ENCODE measurements at regions not wholly inside any gene's neighbourhood (a gene's known extent, or its start where the extent isn't known, plus 50 kb on each side); places are given as distances from the start of the nearest gene placed in this dataset.

DNA sequence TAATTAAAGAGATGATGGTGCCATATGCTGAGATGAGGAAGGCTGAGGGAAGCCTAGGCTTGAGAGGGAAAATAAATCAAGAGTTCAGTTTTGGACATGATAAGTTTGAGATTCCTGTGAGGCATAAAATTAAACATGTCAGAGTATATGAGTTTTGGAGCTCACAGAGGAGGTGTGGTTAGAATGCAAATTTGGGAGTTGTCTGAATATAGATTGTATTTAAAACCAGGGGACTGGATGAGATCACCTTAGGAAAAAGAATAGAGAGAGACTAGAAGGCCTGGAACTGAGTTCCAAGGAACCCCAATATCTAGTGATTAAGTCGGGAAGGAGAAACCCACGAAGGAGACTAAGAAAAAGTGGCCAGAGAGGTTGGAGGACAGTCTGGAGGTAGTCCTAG is 65.5 kb downstream of the FRMPD3 start:
- no peak for DNase-seq (ENCODE audit: low spot score)
- TF ChIP-seq, protein P1, sequence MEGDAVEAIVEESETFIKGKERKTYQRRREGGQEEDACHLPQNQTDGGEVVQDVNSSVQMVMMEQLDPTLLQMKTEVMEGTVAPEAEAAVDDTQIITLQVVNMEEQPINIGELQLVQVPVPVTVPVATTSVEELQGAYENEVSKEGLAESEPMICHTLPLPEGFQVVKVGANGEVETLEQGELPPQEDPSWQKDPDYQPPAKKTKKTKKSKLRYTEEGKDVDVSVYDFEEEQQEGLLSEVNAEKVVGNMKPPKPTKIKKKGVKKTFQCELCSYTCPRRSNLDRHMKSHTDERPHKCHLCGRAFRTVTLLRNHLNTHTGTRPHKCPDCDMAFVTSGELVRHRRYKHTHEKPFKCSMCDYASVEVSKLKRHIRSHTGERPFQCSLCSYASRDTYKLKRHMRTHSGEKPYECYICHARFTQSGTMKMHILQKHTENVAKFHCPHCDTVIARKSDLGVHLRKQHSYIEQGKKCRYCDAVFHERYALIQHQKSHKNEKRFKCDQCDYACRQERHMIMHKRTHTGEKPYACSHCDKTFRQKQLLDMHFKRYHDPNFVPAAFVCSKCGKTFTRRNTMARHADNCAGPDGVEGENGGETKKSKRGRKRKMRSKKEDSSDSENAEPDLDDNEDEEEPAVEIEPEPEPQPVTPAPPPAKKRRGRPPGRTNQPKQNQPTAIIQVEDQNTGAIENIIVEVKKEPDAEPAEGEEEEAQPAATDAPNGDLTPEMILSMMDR (IDR thresholded peaks at IDR 0.05; ENCODE audit: extremely low read depth, missing control alignments) = no peak

DNA sequence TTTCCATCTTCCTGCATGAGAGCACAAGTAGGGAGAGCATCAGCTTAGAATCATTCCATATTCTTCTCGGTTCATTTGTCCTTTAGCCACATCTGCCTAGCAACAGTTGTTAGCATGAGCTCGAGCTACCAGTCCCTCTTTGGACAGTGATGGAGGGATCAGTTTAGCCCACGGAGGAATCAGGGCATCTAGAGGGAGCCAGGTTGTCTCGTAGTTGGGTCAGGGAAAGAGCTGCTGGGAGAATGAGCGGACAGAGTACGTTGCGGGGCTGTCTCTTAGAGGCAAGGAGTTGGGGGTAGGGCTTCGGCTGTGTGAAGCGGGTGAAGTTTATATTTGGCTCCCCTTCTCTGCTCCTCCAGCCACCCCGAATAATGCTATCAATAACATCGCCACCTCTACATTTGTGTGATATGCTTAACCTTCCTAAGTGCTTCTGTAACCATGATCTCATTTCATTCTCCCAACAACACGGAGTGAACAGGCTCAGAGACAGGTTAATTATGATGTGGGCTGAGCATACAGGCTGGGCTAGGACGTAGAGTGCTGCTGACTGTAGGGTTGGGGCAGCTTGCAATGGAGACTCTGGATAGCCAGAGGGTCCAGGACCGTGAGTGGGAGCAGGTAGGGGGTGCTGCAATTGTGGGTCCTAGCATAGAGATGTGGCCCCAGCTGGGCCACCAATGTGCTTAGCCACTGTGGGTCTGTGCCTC is 72.6 kb downstream of the FRMPD3 start:
- DNase-seq (ENCODE audit: low spot score) = no peak
- TF ChIP-seq, protein P1 (IDR thresholded peaks at IDR 0.05; ENCODE audit: extremely low read depth, missing control alignments) = no peak

DNA sequence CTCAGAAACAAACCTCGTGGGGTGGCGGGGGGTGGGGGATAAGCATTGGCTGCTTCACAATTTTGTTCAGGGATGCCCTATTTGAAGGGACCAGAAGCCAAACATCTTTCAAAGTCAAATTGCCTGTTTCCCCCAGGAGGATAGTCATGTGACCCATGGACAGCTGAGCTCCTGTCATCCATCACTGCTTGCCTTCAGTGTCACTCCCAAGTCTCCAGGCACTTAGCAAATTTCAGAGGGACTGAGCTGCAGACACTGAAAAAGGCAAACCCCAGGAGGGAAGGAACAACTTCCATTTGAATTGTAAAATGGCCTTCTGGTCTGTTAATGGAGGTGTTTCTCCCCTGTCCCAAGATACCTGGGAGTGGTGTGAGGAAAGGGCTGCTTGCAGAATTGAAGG is 73.4 kb downstream of the FRMPD3 start:
- DNase-seq (ENCODE audit: low spot score) = no peak
- TF ChIP-seq, protein P1 (IDR thresholded peaks at IDR 0.05; ENCODE audit: extremely low read depth, missing control alignments) = no peak

DNA sequence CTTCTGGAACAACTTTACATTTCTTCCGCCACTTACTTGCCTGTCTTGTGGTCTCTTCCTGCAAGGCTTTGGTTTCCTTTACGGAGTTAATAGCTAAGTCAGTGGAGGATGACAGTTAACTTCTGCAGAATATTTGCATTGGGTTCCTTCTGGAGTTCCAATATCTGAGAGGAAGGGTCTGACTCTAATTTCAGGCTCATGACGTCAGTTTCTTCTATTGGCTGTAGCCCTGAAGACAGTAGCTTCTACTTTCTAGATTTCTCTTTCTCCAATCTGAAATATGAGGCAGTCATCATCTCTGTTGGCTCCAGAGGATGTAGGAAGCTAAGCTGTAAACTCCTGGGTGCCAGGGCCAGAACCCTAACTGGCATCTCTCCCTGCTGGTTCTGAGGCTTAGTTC is 76.7 kb downstream of the FRMPD3 start:
- TF ChIP-seq, protein P1 (IDR thresholded peaks at IDR 0.05; ENCODE audit: extremely low read depth, missing control alignments) = no peak

DNA sequence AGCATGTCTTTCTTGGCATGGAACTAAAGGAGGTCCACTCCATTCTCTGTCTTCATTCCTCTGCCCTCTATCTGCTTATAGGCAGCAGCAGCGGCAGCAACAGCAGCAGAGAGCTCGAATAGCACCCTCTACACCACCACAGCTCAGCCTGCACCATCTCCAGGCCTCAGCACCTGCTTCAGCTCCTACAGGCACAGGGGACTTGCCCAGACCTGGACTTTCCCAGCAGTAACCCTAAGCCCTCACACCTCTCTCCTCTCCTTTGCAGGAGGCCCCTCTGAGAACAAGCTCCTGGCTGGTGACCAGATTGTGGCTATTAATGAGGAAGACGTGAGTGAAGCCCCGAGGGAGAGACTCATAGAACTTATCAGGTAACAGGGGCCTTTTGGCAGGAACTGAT is 80.7 kb downstream of the FRMPD3 start:
- TF ChIP-seq, protein P1 (IDR thresholded peaks at IDR 0.05; ENCODE audit: extremely low read depth, missing control alignments) = no peak

More for the DNA sequence above, 76.7 kb downstream of the FRMPD3 start:
- DNase-seq (ENCODE audit: low spot score) = no peak

DNA sequence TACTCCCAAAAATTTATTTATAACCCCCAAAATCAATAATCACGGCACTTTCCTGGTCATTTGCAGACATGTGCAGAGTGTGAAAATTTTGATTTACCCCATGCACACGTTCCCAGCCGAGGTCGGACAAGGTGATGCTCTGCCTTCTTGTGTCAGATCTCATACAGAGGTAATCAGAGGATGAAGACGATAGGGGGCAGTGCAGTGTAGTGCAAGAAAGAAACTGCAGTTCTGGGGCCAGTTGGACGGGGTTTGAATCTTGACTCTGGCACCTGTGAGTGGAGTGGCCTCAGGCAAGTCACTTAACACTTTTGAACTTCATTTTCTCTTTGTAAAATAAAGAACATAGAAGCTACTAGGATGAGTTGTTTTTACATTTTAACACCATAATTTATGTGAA is 88.4 kb downstream of the FRMPD3 start:
- DNase-seq (ENCODE audit: low spot score) = peak; percentile 7
- TF ChIP-seq, protein P1 (IDR thresholded peaks at IDR 0.05; ENCODE audit: extremely low read depth, missing control alignments) = no peak

More for the DNA sequence above, 80.7 kb downstream of the FRMPD3 start:
- no peak for DNase-seq (ENCODE audit: low spot score)

DNA sequence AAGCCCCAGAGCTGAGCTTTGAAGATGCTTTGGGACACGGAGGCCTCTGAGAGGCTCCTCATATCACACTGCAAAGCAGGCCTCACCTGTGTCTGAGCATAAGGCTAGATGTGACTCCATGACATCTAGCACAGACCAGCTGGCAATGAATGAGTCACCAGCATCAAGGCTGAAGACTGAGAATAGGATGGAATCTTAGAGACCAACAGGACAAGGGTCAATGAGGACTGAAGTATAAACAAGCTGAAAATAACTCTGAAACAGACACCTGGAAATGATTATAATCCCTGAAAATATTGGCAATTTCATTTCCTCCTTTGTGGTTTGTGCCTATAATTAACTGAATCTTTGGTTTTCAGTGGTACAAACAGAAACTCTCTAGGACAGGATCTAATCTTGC is 87.1 kb upstream of the PRPS1 start:
- TF ChIP-seq, protein P1 (IDR thresholded peaks at IDR 0.05; ENCODE audit: extremely low read depth, missing control alignments) = no peak
- DNase-seq (ENCODE audit: low spot score) = no peak

Data from GM20000 (cell line).